GM12874 (cell line): ENCODE measurements at regions not wholly inside any gene's neighbourhood (a gene's known extent, or its start where the extent isn't known, plus 50 kb on each side); places are given as distances from the start of the nearest gene placed in this dataset.

Experiments used
- TF ChIP-seq, protein P1 (sequence below): IDR thresholded peaks from 2 replicates; pipeline ENCODE4 v1.5.1; 2011; ENCODE audit warnings: low read depth, mild to moderate bottlenecking, control low read depth, low read length, moderate library complexity; ENCODE audit not compliant: insufficient read depth

DNA sequence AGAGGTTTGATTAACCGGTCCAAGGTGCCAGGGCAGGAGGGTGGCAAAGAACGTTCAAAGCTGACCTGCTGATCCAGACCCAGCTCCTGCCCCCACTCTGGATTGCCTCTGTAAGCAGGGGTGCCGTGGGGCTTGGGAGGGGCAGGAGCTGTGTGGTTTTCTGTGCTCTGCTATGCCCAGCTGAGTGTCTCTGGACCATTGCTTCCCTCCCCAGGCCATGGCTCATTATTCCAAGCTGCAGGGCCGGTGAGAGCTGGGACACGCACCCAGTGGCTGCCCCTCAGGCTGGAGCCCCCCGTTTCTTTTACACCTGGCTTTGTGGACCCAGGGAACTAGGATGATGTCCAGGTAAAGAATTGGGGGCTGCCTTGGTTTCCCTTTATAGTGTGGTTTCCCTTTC is 238.4 kb upstream of the HS6ST1 start:
- TF ChIP-seq, protein P1, sequence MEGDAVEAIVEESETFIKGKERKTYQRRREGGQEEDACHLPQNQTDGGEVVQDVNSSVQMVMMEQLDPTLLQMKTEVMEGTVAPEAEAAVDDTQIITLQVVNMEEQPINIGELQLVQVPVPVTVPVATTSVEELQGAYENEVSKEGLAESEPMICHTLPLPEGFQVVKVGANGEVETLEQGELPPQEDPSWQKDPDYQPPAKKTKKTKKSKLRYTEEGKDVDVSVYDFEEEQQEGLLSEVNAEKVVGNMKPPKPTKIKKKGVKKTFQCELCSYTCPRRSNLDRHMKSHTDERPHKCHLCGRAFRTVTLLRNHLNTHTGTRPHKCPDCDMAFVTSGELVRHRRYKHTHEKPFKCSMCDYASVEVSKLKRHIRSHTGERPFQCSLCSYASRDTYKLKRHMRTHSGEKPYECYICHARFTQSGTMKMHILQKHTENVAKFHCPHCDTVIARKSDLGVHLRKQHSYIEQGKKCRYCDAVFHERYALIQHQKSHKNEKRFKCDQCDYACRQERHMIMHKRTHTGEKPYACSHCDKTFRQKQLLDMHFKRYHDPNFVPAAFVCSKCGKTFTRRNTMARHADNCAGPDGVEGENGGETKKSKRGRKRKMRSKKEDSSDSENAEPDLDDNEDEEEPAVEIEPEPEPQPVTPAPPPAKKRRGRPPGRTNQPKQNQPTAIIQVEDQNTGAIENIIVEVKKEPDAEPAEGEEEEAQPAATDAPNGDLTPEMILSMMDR = no peak

DNA sequence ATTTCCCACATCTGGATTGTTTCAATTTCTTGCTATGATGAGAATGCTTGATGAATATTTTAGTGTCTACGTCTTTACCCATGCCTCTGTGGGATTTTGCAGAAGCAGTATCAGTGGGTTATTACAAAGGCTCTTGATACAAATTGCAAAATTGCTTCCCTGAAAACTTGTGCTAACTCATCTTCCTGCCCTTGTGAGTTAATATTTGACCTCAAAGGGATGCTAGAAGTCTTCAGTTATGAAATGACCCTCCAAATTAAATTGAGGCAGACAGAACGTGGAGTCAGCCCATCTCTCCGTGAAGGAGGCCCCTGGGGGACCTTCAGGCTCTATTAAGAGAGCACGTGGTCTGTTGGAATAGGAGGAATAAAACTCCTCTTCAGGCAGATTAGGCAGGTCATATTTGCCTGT is 239.2 kb upstream of the HS6ST1 start:
- TF ChIP-seq, protein P1 = no peak

DNA sequence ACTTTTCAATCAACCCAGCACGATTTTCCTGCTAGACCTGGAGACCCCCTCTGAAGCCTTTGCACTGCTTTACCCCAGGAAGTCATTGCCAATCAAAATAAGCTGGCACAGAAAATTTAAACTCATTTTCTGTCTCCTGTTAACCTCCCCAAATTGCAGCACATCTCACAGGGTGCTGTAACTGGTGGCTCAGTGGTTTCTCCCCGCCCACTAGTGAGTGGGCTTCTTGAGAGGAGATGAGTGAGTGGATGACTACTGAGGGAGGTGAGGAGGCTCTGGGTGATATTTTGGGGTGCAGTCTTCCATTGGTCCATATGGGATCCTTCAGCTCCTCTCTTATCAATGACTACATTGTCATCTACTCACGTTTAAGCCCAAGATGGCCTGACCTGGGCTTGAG is 239.8 kb upstream of the HS6ST1 start:
- TF ChIP-seq, protein P1 = no peak

DNA sequence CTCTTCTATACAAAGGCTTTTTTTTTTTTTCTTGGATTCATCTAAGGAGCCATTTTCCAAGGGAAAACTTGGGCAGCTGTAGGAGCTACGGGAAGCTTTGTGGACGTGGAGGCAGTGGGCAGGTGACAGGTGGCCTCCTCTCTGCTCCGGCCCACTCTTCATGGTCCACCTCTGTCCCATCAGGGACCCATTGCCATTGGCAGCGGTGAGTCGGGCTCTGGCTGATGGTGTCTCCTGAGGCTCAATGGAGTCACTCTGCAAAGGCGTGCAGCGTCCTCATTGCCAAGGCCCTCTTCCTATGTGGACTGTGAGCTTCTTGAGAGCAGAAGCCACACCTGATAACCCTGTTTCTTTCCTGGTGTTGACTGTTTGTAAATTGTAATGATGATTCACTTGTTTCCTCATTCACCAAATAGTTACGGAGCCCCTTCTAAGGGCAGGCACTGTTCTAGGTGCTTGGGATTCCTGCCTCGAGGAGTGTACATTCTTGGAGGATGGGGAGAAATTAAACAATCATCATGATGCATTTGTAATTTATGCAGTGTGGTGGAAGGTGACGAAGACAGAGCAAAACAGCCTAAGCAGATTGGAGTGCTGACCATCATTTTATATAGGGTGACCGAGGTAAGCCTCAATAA is 240.3 kb upstream of the HS6ST1 start:
- TF ChIP-seq, protein P1 = no peak

- TF ChIP-seq, protein P1 = no peak
Observed at GRCh38 chr2:128559533-128560515, 241.2 kb upstream of the HS6ST1 start.

- TF ChIP-seq, protein P1 = no peak
Observed at GRCh38 chr2:128560718-128561117, 242.1 kb upstream of the HS6ST1 start.
